H1 (cell line): ENCODE measurements at regions not wholly inside any gene's neighbourhood (a gene's known extent, or its start where the extent isn't known, plus 50 kb on each side); places are given as distances from the start of the nearest gene placed in this dataset.

Source experiments
- CTCF ChIA-PET: fragments of 300-600 bp; sonication (Branson Sonifier 250); formaldehyde crosslinking; loops from one replicate; lab custom pipeline; 2021; ENCODE audit not compliant: partially characterized antibody; lab: Charles Lee
- POLR2A ChIA-PET: fragments of 300-600 bp; sonication (Branson Sonifier 250); formaldehyde crosslinking; loops from one replicate; lab custom pipeline; 2021; ENCODE audit warnings: inconsistent platforms; ENCODE audit not compliant: partially characterized antibody; lab: Charles Lee
- DNase-seq, 2 experiments: peaks; one replicate each; pipeline versions ENCODE4 v3.0.0 to v3.0.0-alpha.2; 2010 to 2022; ENCODE audit warnings: low spot score in 2 of 2, low read depth in 1 of 2, mixed read lengths in 1 of 2
- FAIRE-seq: peaks from 2 replicates; lab custom pipeline; 2011; peaks lifted over from hg19 to GRCh38; lab: Jason Lieb, UNC
- H2AFZ ChIP-seq: 2 replicates; pipeline ENCODE4 v1.8.1; 2012; ENCODE audit warnings: low read length, inconsistent platforms
- H2AK5ac ChIP-seq: 2 replicates; pipeline ENCODE4 v1.6.1; 2013; ENCODE audit warnings: low read depth, low read length
- H2BK120ac ChIP-seq: replicated peaks from 2 replicates; pipeline ENCODE3; 2013; ENCODE audit warnings: low read depth, low read length, inconsistent platforms
- H2BK12ac ChIP-seq: 2 replicates; pipeline ENCODE4 v1.6.1; 2013; ENCODE audit warnings: low read depth, low read length
- H2BK15ac ChIP-seq: 2 replicates; pipeline ENCODE4 v1.6.1; 2013; ENCODE audit warnings: low read length
- H2BK20ac ChIP-seq: 2 replicates; pipeline ENCODE4 v1.6.1; 2013; ENCODE audit warnings: low read length
- H2BK5ac ChIP-seq: 2 replicates; pipeline ENCODE4 v1.6.1; 2013; ENCODE audit warnings: low read depth, low read length
- H3K14ac ChIP-seq: 2 replicates; pipeline ENCODE4 v1.6.1; 2013; ENCODE audit warnings: inconsistent platforms; ENCODE audit not compliant: insufficient read length
- H3K18ac ChIP-seq: 2 replicates; pipeline ENCODE4 v1.6.1; 2013; ENCODE audit warnings: low read length; ENCODE audit errors: extremely low read depth
- H3K23ac ChIP-seq: 2 replicates; pipeline ENCODE4 v1.6.1; 2013; ENCODE audit warnings: inconsistent platforms; ENCODE audit not compliant: insufficient read length
- H3K23me2 ChIP-seq: 2 replicates; pipeline ENCODE4 v1.6.1; 2013; ENCODE audit warnings: low read depth, low read length
- H3K27ac ChIP-seq: 2 replicates; pipeline ENCODE4 v1.6.1; 2011; ENCODE audit warnings: low read depth, low read length, inconsistent platforms
- H3K27me3 ChIP-seq, 4 experiments: replicated peaks in 1 of 4; 1 replicate in 1 of 4; 2 replicates in 3 of 4; pipeline versions ENCODE4 v1.6.1 to v1.8.1; 2011 to 2013; ENCODE audit warnings: low read length in 3 of 4, mild to moderate bottlenecking in 3 of 4, inconsistent platforms in 2 of 4, mixed read lengths in 2 of 4, moderate library complexity in 1 of 4; ENCODE audit not compliant: control insufficient read depth in 3 of 4, insufficient read depth in 3 of 4; ENCODE audit errors: extremely low read depth in 1 of 4
- H3K36me3 ChIP-seq, 4 experiments: 2 replicates each; pipeline versions ENCODE4 v1.6.1 to v1.8.1; 2011 to 2013; ENCODE audit warnings: mild to moderate bottlenecking in 4 of 4, low read length in 3 of 4, moderate library complexity in 2 of 4, control low read depth in 1 of 4, inconsistent platforms in 1 of 4; ENCODE audit not compliant: insufficient read depth in 4 of 4, control insufficient read depth in 2 of 4
- H3K4ac ChIP-seq: replicated peaks from 2 replicates; pipeline ENCODE3; 2013; ENCODE audit warnings: low read length, low read depth, mixed read lengths, inconsistent platforms; ENCODE audit not compliant: insufficient read length
- H3K4me1 ChIP-seq, 4 experiments: replicated peaks in 1 of 4; 1 replicate in 1 of 4; 2 replicates in 3 of 4; pipeline versions ENCODE4 v1.6.1 to v1.8.1; 2011 to 2013; ENCODE audit warnings: low read length in 3 of 4, inconsistent platforms in 2 of 4, mixed read lengths in 1 of 4; ENCODE audit not compliant: insufficient read depth in 4 of 4, control insufficient read depth in 3 of 4
- H3K4me2 ChIP-seq, 2 experiments: 2 replicates each; pipeline versions ENCODE4 v1.6.1 to v1.8.1; 2011 to 2013; ENCODE audit warnings: low read depth in 2 of 2, low read length in 2 of 2, control low read depth in 1 of 2, inconsistent platforms in 1 of 2, mild to moderate bottlenecking in 1 of 2; ENCODE audit not compliant: insufficient read depth in 1 of 2
- H3K4me3 ChIP-seq, 4 experiments: fragments of 200-600, 300-600 bp in 1 of 4; sonication (generic), shearing (Covaris generic), sonication (Bioruptor Twin) in 1 of 4; 2 replicates each; pipeline versions ENCODE4 v1.5.1 to v1.8.1; 2011 to 2016; ENCODE audit warnings: low read length in 4 of 4, low read depth in 3 of 4, control low read depth in 2 of 4, inconsistent platforms in 2 of 4, mild to moderate bottlenecking in 2 of 4, mixed read lengths in 1 of 4, moderate library complexity in 1 of 4; ENCODE audit not compliant: insufficient read depth in 2 of 4; ENCODE audit errors: extremely low read depth in 1 of 4
- H3K56ac ChIP-seq: replicated peaks from 2 replicates; pipeline ENCODE3; 2013; ENCODE audit warnings: low read depth, mild to moderate bottlenecking, mixed read lengths, low read length, inconsistent platforms; ENCODE audit not compliant: insufficient read length
- H3K79me1 ChIP-seq: 2 replicates; pipeline ENCODE4 v1.6.1; 2013; ENCODE audit warnings: low read depth, low read length, control low read depth
- H3K79me2 ChIP-seq, 2 experiments: 2 replicates each; pipeline versions ENCODE4 v1.6.1 to v1.8.1; 2012 to 2013; ENCODE audit warnings: low read length in 2 of 2, mild to moderate bottlenecking in 2 of 2, inconsistent platforms in 1 of 2; ENCODE audit not compliant: insufficient read depth in 2 of 2, control insufficient read depth in 1 of 2
- H3K9ac ChIP-seq, 4 experiments: replicated peaks in 1 of 4; 1 replicate in 1 of 4; 2 replicates in 3 of 4; pipeline versions ENCODE4 v1.6.1 to v1.8.1; 2011 to 2013; ENCODE audit warnings: low read depth in 3 of 4, low read length in 3 of 4, control low read depth in 2 of 4, mild to moderate bottlenecking in 2 of 4, moderate library complexity in 2 of 4, inconsistent platforms in 1 of 4; ENCODE audit errors: extremely low read depth in 1 of 4
- H3K9me3 ChIP-seq, 2 experiments: 2 replicates each; pipeline versions ENCODE4 v1.6.1 to v1.8.1; 2012 to 2013; ENCODE audit warnings: mild to moderate bottlenecking in 2 of 2, moderate library complexity in 2 of 2, control low read depth in 1 of 2, inconsistent platforms in 1 of 2, low read depth in 1 of 2, low read length in 1 of 2, mixed read lengths in 1 of 2; ENCODE audit not compliant: insufficient read depth in 2 of 2
- H4K20me1 ChIP-seq, 2 experiments: replicated peaks in 1 of 2; 2 replicates each; pipeline versions ENCODE3 to v1.8.1; 2011 to 2013; ENCODE audit warnings: inconsistent platforms in 2 of 2, low read length in 2 of 2, mild to moderate bottlenecking in 1 of 2; ENCODE audit not compliant: insufficient read depth in 2 of 2, control insufficient read depth in 1 of 2
- H4K5ac ChIP-seq: 2 replicates; pipeline ENCODE4 v1.6.1; 2013; ENCODE audit warnings: low read length, low read depth, mixed read lengths, inconsistent platforms; ENCODE audit not compliant: insufficient read length
- H4K8ac ChIP-seq: 2 replicates; pipeline ENCODE4 v1.8.0; 2013; ENCODE audit warnings: mild to moderate bottlenecking, moderate library complexity, low read length, inconsistent platforms; ENCODE audit not compliant: insufficient read depth; ENCODE audit errors: extremely low read depth
- H4K91ac ChIP-seq: replicated peaks from 2 replicates; pipeline ENCODE3; 2013; ENCODE audit warnings: low read length, mixed read lengths, inconsistent platforms; ENCODE audit not compliant: insufficient read length
- CHD1 ChIP-seq: IDR thresholded peaks from 2 replicates; pipeline ENCODE4 v1.6.1; 2012; ENCODE audit warnings: low read depth, low read length, improper control_type of control experiment
- MAFK ChIP-seq: IDR thresholded peaks from 2 replicates; pipeline ENCODE4 v1.6.1; 2012; ENCODE audit warnings: low read depth, mild to moderate bottlenecking, improper control_type of control experiment, low read length
- POLR2AphosphoS5 ChIP-seq: IDR thresholded peaks from 2 replicates; pipeline ENCODE4 v1.6.1; 2011; ENCODE audit warnings: low read depth, low read length
- SIRT6 ChIP-seq: IDR thresholded peaks from one replicate; pipeline ENCODE4 v1.7.1; 2012; ENCODE audit warnings: low read length, inconsistent platforms
- TAF7 ChIP-seq: optimal IDR thresholded peaks from 2 replicates; pipeline ENCODE3; 2011; ENCODE audit warnings: low read depth, mild to moderate bottlenecking, inconsistent platforms, low read length, moderate library complexity, borderline replicate concordance
- WGBS, 2 experiments: shearing (Covaris generic) in 1 of 2; methylation state at CpG; one replicate each; pipeline versions ENCODE4 v1.1.6 to v1.1.7; 2013 to 2015; ENCODE audit warnings: low lambda C conversion rate in 2 of 2, mixed read lengths in 2 of 2, inconsistent platforms in 1 of 2, low coverage in 1 of 2, missing lambda C conversion rate in 1 of 2; ENCODE audit not compliant: insufficient replicate concordance in 2 of 2, insufficient coverage in 1 of 2, insufficient read length in 1 of 2; ENCODE audit errors: extremely low coverage in 1 of 2, missing lambda C conversion rate in 1 of 2; 5-methylcytosine and 5-hydroxymethylcytosine counted together

DNA sequence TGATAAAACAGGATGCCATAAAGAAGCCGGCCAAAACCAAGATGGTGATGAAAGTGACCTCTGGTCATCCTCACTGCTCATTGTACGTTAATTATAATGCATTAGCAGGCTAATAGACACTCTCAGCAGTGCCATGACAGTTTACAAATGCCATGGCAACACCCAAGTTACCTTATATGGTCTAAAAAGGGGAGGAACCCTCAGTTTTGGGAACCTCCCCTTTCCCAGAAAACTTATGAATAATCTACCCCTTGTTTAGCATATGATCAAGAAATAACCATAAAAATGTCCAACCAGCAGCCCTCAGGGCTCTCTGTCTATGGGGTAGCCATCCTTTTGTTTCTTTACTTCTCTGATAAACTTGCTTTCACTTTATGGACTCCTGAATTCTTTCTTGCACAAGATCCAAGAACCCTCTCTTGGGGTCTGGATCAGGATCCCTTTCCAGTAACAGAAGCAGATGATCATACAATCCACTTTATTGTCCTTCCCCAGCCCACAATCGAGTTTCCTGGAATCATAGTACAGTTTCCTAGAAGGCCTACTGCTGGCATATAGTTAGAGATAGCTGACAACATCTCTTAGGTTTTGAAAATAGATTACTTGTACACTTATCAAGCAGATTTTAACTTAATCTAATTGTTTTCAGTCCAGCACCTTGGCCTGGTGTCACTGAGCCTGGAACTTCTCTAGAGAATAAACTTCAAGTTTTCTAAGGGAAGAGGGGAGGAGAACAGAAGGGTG is 266.7 kb upstream of the HMGA2 start:
- no peak overlapping the region for H3K27ac ChIP-seq
- no peak overlapping the region for H2AFZ ChIP-seq
- POLR2A ChIA-PET = no interaction called here

More for the DNA sequence above, 266.7 kb upstream of the HMGA2 start:
- Histone ChIP-seq H3K56ac (no peak overlapping the region), H2BK120ac (no peak overlapping the region), H3K79me2 (no peaks in the 10 kb centered on the region), H3K23ac (no peak overlapping the region), H2BK12ac (no peak overlapping the region), H2BK15ac (no peak overlapping the region), H3K18ac (no peak overlapping the region), H4K8ac (no peak overlapping the region), H3K36me3 (no peaks in the 10 kb centered on the region), H2BK5ac (no peak overlapping the region), H3K4me1 (no peaks in the 10 kb centered on the region), H2BK20ac (no peak overlapping the region), H3K4me3 (no peak overlapping the region), H3K79me1 (no peaks in the 10 kb centered on the region), H3K27me3 (no peaks in the 10 kb centered on the region), H3K4ac (no peak overlapping the region), H4K20me1 (no peaks in the 10 kb centered on the region), H3K4me2 (no peak overlapping the region), H3K23me2 (no peaks in the 10 kb centered on the region), H3K9me3 (peaks cover 9 to 12% of the 10 kb centered on the region in 2 experiments; a peak in 3 of 4 replicates), H3K14ac (no peak overlapping the region), H3K9ac (no peak overlapping the region), H4K91ac (no peak overlapping the region), H4K5ac (no peak overlapping the region), H2AK5ac (no peak overlapping the region)
- FAIRE-seq (no peak), DNase-seq (no peak)
- CTCF ChIA-PET = interaction anchor here (0.6 to 2.3 kb wide), 46 partner anchors 8 to 550 kb away, joined by 3 to 15 read pairs (median 4); no protein-coding TSS in a partner anchor
- TF ChIP-seq CHD1 (no peak), POLR2AphosphoS5 (no peak), SIRT6 (no peak), MAFK (no peak), TAF7 (no peak)
- 98% methylated on average over 3 of the region's 3 CpGs; no CpG with 5 or more reads in 1 of the 2 experiments for WGBS, 2 experiments
